ENCODE measurements at regions not wholly inside any gene's neighbourhood (a gene's known extent, or its start where the extent isn't known, plus 50 kb on each side); places are given as distances from the start of the nearest gene placed in this dataset.

DNA sequence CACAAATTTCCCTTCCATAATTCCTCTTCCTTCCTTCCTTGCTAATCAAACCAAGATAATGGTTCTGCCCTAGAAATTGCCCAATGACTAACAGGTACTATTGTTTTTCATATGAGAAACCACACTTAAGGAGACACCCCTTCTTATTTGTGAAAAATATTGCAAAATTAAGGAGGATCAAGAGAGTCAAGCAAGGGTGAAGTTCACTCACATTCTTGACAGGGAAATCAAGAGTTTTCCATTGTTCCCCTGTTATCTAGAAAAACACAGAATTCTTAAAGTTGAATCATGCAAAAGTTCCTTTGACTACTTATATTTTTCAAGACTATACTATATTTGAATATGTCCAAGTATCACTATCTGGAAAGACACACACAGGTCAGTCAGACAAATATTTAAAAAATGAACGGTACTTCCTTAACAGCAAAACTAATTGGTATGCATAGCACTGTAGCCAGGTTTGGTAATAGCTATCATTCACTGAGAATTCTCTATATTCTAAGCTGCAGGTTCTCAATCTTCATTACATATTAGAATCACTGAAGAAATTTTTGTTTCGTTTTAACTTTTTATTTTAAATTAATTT lies 897.2 kb downstream of the DIAPH3 start:
- Histone ChIP-seq H3K9me3 (no peaks in the 10 kb centered on the region), H3K27ac (no peak overlapping the region), H3K36me3 (no peaks in the 10 kb centered on the region), H3K4me1 (no peaks in the 10 kb centered on the region), H3K4me3 (no peak overlapping the region), H3K27me3 (no peaks in the 10 kb centered on the region)
- no peak for ATAC-seq
- no peak for TF ChIP-seq POLR2AphosphoS5 (IDR thresholded peaks at IDR 0.05)
- WGBS, 2 donors (ENCODE audit: low coverage in 1 of 2): 42 to 44% methylated on average over 2 of the region's 2 CpGs

DNA sequence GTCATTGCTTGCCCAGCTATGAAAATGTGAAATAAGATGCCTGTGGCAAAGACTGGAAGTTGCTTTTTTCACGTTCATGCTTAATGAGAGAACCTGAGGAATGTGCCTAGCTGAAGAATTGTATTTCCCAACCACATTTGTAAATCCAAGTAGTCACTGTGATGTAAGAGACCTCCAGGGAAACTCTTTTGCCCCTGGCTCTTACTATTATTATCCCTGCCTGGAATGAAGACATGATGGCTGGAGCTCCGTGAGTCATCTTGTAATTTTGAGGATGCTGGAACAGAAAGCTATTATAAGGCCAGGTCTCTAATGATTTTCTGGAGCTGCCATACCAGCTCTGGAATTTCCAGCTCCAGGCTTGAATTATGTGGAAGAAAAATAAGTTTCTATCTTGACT lies 894.3 kb downstream of the DIAPH3 start:
- Histone ChIP-seq H3K9me3 (no peaks in the 10 kb centered on the region), H3K27me3 (no peaks in the 10 kb centered on the region), H3K27ac (no peak overlapping the region), H3K4me3 (no peak overlapping the region), H3K36me3 (no peaks in the 10 kb centered on the region), H3K4me1 (no peaks in the 10 kb centered on the region)
- no peak for TF ChIP-seq POLR2AphosphoS5 (IDR thresholded peaks at IDR 0.05)
- no peak for TF ChIP-seq POLR2A (IDR thresholded peaks at IDR 0.05)
- no peak for TF ChIP-seq CTCF (IDR thresholded peaks at IDR 0.05)
- TF ChIP-seq EP300 (IDR thresholded peaks at IDR 0.05): no peak
- 80 to 83% methylated on average over 1 of the region's 2 CpGs for WGBS, 2 donors (ENCODE audit: low coverage in 1 of 2)
- no peak for ATAC-seq

DNA sequence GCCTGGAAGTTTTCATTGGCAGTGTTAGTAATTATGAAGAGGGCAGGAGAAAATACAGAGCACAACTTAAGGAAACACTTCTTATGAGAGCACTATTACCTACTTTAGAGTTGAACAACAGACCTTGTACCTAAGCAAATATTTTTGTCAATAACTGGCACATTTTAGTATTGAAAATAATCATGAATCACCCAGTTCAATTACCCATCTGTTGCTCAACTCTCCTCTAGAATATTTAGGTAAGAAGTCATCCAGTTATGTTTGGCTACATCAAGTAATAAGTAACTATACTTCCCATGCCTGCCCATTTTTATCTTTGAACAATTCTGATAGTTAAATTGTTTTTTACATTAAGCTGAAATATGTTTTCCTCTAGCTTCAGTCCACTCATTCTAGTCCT lies 893.4 kb downstream of the DIAPH3 start:
- no peaks in the 10 kb centered on the region for H3K27me3 ChIP-seq
- no peaks in the 10 kb centered on the region for H3K4me1 ChIP-seq
- H3K27ac ChIP-seq: no peak overlapping the region
- ATAC-seq: no peak
- no peaks in the 10 kb centered on the region for H3K9me3 ChIP-seq
- H3K4me3 ChIP-seq: no peak overlapping the region
- no peaks in the 10 kb centered on the region for H3K36me3 ChIP-seq
- TF ChIP-seq EP300 (IDR thresholded peaks at IDR 0.05) (no peak), POLR2AphosphoS5 (IDR thresholded peaks at IDR 0.05) (no peak), POLR2A (IDR thresholded peaks at IDR 0.05) (no peak), CTCF (IDR thresholded peaks at IDR 0.05) (no peak)

DNA sequence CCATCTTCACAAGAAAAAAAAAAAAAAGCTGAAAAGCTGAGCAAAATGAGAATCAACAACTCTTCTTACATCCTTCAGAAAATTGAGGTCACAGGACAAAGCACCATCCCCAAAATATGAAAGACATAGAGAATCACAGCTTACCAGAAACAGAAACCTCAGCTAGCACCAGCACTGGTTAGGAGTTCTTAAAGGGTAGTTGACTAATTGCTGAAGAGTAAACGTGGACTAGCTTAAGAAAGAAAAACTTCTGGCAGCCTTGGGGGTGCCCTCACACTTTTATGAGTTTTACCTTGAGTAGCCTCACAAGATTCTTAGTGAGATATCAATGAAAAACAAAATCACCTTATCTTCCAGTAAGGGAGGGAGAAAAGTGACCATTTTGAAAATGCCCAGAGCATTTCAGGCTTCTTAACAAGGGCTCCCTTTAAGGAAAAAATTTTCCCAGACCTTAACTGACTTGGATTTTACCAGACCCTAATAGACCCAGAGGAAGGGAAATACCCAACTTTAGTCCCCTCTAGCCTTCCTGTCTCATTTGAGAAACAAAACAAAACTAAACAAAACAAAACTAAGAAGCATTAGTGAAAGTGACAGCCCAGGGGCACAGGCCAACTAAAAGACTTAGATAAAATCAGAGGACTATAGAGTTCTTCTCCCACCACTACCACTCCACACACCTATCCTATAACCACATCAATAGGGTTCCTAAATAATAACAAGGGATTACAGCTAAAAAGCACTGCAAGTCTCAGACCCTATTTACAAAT lies 888.6 kb downstream of the DIAPH3 start:
- no peaks in the 10 kb centered on the region for H3K4me1 ChIP-seq
- 41 to 50% methylated on average over 1 of the region's 1 CpG for WGBS, 2 donors (ENCODE audit: low coverage in 1 of 2)
- no peak for ATAC-seq
- H3K27ac ChIP-seq: no peak overlapping the region
- no peaks in the 10 kb centered on the region for H3K9me3 ChIP-seq
- H3K36me3 ChIP-seq: no peaks in the 10 kb centered on the region
- H3K27me3 ChIP-seq: no peaks in the 10 kb centered on the region
- TF ChIP-seq EP300 (IDR thresholded peaks at IDR 0.05) (no peak), POLR2AphosphoS5 (IDR thresholded peaks at IDR 0.05) (no peak), CTCF (IDR thresholded peaks at IDR 0.05) (no peak), POLR2A (IDR thresholded peaks at IDR 0.05) (no peak)
- no peak overlapping the region for H3K4me3 ChIP-seq

GRCh38 chr13:59276436-59276835 lies 887.3 kb downstream of the DIAPH3 start:
- Histone ChIP-seq H3K4me1 (no peaks in the 10 kb centered on the region), H3K9me3 (no peaks in the 10 kb centered on the region), H3K27me3 (no peaks in the 10 kb centered on the region), H3K4me3 (no peak overlapping the region), H3K36me3 (no peaks in the 10 kb centered on the region), H3K27ac (no peak overlapping the region)
- ATAC-seq: no peak
- TF ChIP-seq POLR2AphosphoS5 (IDR thresholded peaks at IDR 0.05) (no peak), POLR2A (IDR thresholded peaks at IDR 0.05) (no peak), CTCF (IDR thresholded peaks at IDR 0.05) (no peak), EP300 (IDR thresholded peaks at IDR 0.05) (no peak)

All from gastroesophageal sphincter (tissue), 4 donors.